ENCODE measurements at regions not wholly inside any gene's neighbourhood (a gene's known extent, or its start where the extent isn't known, plus 50 kb on each side); places are given as distances from the start of the nearest gene placed in this dataset.
"Not testable (repeated sequence)": the region's sequence is repeated elsewhere in the genome, so short reads cannot be mapped to it uniquely, and the experiment has no call there.

- DNase-seq (ENCODE audit: low spot score): no peak
These were observed 331.7 kb downstream of the TMEM121 start for GRCh38 chr14:105857826-105858675.

GRCh38 chr14:105858676-105859025, 332.3 kb downstream of the TMEM121 start:
- no peak for DNase-seq (ENCODE audit: low spot score)

DNA sequence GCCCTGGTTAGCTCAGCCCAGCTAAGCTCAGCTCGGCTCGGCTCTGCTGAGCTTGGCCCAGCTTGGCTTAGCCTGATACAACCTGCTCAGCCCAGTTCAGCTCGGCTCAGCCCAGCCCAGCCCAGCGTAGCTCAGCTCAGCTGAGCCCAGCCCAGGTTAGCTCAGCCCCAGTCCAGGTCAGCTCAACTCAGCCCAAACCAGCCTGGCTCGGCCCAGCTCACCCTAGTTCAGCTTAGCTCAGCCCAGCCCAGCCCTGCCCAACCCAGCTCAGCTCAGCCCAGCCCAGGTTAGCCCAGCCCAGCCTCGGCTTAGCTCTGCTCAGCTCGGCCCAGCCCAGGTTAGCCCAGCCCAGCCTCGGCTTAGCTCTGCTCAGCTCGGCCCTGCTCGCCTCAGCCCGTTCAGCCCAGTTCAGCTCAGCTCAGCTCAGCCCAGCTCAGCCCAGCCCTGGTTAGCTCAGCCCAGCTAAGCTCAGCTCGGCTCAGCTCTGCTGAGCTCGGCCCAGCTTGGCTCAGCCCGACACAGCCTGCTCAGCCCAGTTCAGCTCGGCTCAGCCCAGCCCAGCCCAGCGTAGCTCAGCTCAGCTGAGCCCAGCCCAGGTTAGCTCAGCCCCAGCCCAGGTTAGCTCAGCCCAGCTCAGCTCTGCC, 332.8 kb downstream of the TMEM121 start:
- not testable (repeated sequence) for DNase-seq (ENCODE audit: low spot score)

- no peak for DNase-seq (ENCODE audit: low spot score)
These were observed 333.6 kb downstream of the TMEM121 start for GRCh38 chr14:105859717-105860614.

DNA sequence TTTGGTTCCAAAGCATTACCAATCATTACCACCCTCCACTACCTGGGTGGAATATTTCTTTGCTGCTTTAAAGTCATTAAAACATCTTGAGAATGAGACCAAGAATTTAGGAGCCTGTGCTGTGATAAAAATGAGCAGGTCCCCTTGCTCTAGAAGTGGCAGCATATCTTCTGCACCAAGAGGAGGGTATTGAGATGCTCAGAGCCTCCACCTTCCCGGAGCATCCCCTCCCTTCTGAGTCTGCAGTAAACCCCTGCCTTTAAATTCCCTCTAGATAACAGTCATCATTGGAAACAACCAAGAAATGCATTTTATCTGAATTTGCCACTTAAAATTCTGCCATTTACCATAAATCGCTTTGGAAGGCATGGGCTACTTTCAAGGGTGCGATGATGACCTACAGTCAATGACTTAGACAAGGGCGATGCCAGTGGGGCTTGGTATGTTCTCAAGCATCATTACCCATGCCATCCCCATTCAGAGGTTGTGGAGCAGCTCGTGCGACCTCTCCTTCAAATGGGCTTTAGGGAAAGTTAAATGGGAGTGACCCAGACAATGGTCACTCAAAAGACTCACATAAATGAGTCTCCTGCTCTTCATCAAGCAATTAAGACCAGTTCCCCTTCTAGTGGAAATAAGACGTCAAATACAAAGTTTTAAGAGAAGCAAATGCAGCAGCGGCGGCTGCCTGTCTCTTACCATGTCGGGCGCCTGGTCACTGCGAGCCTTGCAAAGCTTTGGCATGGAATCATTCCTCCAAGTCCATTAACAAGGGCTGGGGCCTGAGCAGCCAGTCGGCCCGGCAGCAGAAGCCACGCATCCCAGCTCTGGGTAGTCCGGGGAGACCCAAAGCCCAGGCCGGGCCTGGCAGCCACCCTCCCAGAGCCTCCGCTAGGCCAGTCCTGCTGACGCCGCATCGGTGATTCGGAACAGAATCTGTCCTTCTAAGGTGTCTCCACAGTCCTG, 334.5 kb downstream of the TMEM121 start:
- no peak for DNase-seq (ENCODE audit: low spot score)

DNA sequence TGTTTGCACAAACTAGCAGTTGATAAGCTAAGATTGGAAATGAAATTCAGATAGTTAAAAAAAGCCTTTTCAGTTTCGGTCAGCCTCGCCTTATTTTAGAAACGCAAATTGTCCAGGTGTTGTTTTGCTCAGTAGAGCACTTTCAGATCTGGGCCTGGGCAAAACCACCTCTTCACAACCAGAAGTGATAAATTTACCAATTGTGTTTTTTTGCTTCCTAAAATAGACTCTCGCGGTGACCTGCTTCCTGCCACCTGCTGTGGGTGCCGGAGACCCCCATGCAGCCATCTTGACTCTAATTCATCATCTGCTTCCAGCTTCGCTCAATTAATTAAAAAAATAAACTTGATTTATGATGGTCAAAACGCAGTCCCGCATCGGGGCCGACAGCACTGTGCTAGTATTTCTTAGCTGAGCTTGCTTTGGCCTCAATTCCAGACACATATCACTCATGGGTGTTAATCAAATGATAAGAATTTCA, 335.6 kb downstream of the TMEM121 start:
- DNase-seq (ENCODE audit: low spot score): no peak

DNA sequence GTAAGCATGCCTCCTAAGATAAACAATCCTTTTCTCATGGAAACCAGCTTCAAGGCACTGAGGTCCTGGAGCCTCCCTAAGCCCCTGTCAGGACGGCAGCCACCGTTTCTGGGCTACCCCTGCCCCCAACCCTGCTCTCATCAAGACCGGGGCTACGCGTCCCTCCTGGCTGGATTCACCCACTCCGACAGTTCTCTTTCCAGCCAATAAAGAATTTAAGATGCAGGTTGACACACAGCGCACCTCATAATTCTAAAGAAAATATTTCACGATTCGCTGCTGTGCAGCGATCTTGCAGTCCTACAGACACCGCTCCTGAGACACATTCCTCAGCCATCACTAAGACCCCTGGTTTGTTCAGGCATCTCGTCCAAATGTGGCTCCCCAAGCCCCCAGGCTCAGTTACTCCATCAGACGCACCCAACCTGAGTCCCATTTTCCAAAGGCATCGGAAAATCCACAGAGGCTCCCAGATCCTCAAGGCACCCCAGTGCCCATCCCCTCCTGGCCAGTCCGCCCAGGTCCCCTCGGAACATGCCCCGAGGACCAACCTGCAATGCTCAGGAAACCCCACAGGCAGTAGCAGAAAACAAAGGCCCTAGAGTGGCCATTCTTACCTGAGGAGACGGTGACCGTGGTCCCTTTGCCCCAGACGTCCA, 336.3 kb downstream of the TMEM121 start:
- no peak for DNase-seq (ENCODE audit: low spot score)

GRCh38 chr14:105863296-105864108, 337.1 kb downstream of the TMEM121 start:
- no peak for DNase-seq (ENCODE audit: low spot score)

GRCh38 chr14:105864116-105864515, 337.7 kb downstream of the TMEM121 start:
- no peak for DNase-seq (ENCODE audit: low spot score)

DNA sequence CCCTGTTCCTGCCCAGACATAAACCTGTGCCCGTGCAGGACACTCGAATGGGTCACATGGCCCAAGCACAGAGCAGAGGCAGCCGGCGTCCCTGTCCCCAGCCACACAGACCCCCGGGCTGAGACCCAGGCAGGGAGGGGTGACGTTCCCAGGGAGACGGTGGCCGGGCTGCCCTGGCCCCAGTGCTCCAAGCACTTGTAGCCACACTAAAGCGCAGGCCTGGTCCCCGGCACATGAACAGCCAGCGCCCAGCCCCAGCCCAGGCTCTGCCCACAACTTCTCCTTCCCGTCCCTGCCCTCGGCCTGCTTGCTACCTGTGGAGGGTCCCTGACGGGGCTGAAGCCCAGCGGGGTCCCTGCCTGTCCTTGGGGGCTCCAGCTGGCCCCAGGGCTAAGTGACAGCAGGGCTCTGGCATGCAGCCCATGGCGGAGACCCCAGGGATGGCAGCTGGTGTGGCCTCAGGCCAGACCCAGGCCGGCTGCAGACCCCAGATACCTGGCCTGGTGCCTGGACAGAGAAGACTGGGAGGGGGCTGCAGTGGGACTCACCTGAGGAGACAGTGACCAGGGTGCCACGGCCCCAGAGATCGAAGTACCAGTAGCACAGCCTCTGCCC, 338.4 kb downstream of the TMEM121 start:
- DNase-seq (ENCODE audit: low spot score): no peak

DNA sequence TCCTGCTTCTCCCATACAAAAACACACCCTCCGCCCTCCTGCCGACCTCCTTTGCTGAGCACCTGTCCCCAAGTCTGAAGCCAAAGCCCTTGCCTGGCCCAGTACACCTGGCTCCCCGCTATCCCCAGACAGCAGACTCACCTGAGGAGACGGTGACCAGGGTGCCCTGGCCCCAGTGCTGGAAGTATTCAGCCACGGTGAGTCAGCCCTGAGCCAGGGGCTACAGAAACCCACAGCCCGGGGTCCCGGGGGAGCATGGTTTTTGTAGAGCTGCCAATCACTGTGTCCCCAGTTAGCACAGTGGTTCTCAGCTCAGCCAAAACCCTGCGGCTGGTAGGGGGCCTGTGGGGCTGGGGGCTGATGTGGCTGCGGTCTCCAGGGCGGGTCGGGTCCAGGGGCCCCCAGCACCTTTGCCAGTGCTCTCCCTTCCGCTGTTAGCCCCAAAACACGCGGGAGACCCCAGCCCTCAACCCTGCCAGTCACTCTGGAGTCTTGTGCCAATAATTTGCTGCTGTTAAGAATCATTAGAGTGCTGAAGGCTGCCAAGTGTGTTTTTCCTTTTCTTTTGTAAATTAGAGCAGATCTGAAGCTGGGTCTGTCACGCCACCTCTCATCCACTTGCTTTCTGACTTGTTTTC, 339.0 kb downstream of the TMEM121 start:
- no peak for DNase-seq (ENCODE audit: low spot score)

GRCh38 chr14:105865904-105866840, 339.8 kb downstream of the TMEM121 start:
- DNase-seq (ENCODE audit: low spot score): no peak

DNA sequence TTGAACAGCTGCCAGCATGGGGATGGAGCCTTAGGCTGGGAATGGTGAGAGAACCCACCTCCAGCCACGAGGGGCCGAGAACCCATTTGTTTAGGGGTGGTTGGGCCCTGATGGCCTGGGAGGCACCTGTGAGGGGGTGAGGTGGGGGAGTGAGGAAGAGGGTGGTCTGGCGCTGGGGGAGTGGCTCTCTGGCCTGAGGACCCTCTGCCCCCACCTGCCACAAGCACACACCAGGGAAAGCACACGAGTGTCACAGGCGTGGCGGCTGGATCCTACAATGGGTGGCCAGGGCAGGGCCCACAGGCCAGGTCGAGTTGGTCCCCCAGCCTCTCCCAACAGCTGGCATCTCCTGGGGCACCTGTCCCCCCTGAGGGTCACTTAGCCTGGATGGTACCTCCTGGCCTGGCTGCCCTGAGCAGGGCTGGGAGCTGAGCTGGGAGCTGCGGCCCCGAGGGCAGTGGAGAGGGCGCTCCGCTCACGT, 340.5 kb downstream of the TMEM121 start:
- DNase-seq (ENCODE audit: low spot score): no peak

GRCh38 chr14:105867961-105868599, 341.7 kb downstream of the TMEM121 start:
- DNase-seq (ENCODE audit: low spot score): no peak

GRCh38 chr14:105871590-105871989, 345.2 kb downstream of the TMEM121 start:
- no peak for DNase-seq (ENCODE audit: low spot score)

GRCh38 chr14:105873870-105874512, 347.6 kb downstream of the TMEM121 start:
- no peak for DNase-seq (ENCODE audit: low spot score)

GRCh38 chr14:105876158-105876557, 349.8 kb downstream of the TMEM121 start:
- no peak for DNase-seq (ENCODE audit: low spot score)
